Kidney capillary endothelial cell (primary cell): ENCODE measurements at regions not wholly inside any gene's neighbourhood (a gene's known extent, or its start where the extent isn't known, plus 50 kb on each side); places are given as distances from the start of the nearest gene placed in this dataset.

ENCODE experiments used
- DNase-seq: peaks from one replicate; pipeline ENCODE4 v3.0.0-alpha.2; 2018; ENCODE audit warnings: low spot score

DNA sequence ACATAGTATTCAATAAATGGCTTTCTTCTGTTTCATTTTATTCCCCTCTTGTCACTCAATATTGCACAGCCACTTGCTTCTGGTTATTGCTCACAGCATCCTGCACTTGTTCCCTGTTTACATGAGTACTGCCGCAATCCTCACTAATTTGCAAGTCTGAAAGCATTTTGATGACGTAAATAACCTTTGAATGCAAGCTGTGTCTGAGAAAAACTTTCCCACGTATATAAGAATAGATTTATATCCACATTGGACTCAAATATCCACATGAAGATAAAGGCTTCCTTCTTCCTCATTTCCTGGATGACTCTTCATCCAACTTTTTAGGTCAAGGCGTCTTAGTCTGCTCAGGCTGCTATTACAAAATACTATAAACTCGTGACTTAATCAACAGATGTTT, 88.2 kb upstream of the DAP start:
- no peak for DNase-seq

DNA sequence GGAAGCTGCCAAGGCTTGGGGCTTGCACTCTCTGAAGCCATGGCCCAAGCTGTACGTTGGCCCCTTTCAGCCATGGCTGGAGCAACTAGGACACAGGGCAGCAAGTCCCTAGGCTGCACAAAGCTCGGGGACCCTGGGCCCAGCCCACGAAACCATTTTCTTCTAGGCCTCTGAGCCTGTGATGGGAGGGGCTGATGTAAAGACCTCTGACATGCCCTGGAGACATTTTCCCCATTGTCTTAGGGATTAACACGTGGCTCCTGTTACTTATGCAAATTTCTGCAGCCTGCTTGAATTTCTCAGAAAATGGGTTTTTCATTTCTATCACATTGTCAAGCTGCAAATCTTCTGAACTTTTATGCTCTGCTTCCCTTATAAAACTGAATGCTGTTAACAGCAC, 83.0 kb upstream of the DAP start:
- DNase-seq, result no peak

GRCh38 chr5:10842823-10843222, 81.8 kb upstream of the DAP start:
- no peak for DNase-seq

GRCh38 chr5:10839916-10840599, 79.0 kb upstream of the DAP start:
- DNase-seq, result no peak

DNA sequence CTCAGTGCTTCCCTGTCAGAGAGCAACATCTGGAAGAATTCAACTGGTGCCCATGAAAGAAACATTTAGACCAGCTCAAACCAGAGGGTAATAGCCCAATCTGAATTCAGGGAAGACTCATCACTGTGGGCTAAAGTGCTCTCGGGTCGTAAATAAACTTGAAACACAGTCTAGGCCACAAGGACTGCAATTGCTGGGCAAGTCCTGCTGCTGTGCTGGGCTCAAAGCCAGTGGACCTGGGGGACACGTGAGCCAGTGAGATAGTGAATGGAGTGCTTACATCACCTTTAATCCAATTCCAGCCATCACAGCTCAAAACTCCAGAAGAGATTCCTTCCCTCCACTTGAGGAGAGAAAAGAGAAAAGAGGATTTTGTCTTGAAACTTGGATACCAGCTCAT, 78.1 kb upstream of the DAP start:
- no peak for DNase-seq

DNA sequence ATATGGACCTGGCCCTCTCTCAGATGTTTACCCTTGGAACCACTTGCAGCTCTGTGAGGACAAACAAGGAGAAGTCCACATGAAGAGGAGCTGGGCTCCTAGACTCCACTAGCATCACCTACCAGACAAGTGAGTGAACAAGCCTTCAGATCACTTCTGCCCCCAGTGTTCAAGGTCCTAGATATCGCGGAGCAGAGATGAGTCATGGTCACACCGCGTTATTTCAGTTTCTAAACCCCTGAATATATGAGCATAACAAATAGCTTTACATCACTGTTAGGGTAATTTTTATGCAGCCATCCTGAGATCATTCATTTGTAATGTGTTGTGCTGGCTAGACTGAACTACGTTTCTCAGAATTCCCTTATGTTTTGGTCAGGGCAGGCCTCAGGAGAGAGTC, 77.0 kb upstream of the DAP start:
- no peak for DNase-seq

DNA sequence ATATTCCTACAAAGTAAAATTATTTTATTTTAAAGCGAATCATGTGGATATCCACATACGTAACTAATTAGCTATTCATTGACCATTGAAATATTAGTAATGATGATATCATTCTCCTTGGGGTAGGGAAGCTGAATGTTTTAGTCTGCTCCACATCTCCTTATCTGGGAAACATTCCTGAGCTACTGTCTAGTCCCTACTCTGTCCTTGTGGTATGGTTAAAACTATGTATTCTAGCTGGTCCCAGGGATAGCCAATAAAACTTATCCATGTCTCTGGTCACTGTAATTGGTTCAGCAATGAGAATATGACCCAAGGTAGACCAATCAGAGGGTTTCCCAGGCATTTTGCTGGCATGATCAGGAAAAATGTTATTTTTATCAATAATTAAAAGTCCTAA, 76.0 kb upstream of the DAP start:
- no peak for DNase-seq

- no peak for DNase-seq
These were observed 73.7 kb upstream of the DAP start for GRCh38 chr5:10834695-10835094.

DNA sequence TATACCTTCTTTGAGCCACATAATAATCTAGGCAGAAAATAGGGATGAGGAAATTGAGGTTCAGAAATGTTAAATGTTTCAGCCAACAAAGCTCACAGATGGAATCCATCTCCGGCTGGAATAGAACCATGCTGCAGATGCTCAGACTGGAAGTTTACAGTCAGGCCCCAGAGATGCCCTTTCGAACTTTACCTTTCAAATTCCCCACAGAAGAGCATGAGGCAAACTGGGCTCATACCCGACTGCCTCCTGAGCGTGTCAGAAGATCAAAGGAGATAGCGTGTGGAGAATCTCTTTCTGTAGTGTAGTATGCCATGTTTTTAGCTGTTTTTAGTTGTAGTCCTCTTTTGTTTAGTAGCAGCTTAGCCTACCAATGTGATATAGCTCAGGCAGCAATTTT, 72.0 kb upstream of the DAP start:
- no peak for DNase-seq

DNA sequence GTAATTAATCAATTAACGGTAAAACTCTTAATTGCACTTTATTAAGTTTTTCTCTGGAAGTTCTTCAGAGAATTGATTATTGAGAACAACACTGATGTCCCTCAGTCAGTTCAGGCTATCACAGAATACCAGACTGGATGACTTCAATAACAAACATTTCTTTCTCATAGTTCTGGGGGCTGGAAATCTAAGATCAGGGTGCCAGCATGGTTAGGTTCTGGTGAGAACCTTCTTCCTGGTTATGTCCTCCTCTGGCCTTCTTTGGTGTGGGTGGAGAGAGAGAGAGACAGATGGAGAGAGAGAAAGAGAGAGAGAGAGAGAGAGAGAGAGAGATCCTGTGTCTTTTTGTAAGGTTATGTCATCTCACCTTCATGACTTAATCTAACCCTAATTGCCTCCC, 71.4 kb upstream of the DAP start:
- DNase-seq, result no peak

- DNase-seq, result no peak
These were observed 70.4 kb upstream of the DAP start for GRCh38 chr5:10831419-10831818.

DNA sequence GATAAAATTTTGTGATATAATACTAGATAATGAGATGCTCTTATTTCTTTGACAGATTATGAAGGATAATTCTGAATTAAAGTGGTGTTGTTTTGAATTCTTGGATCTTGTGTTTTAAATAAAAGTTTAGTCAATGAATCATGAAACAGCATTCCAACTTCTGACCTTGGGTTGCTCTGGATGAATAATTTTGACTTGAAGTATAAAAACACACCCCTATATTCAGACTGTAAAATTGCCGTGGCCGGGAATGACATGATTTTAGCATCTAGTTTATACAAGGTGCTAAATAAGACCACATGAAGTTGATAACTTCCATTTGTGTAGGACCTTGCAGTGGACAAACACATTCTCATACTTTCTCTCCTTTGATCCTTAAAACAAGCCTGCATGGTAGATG, 67.2 kb upstream of the DAP start:
- no peak for DNase-seq

DNA sequence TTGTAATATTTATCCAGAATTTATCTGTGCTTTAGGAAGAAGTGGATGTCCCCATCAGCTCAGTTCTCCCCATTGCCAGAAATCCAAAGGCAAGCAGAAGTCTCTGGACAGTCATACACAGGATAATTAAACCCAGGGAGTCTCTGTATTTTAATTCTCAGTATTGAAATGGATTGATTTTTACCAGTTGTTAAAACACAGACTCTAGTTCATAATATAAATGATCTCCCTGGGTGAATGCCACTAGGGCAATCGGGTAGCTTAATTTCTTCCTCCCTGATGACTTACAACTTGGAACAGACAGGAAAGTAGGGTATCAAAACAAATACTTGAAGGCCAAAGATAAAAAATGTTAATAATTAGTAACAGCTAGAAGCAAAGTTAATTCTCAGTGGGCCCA, 66.5 kb upstream of the DAP start:
- DNase-seq, result no peak

- DNase-seq, result no peak
These were observed 65.9 kb upstream of the DAP start for GRCh38 chr5:10826971-10827370.

- DNase-seq, result no peak
These were observed 65.0 kb upstream of the DAP start for GRCh38 chr5:10825897-10826644.

DNA sequence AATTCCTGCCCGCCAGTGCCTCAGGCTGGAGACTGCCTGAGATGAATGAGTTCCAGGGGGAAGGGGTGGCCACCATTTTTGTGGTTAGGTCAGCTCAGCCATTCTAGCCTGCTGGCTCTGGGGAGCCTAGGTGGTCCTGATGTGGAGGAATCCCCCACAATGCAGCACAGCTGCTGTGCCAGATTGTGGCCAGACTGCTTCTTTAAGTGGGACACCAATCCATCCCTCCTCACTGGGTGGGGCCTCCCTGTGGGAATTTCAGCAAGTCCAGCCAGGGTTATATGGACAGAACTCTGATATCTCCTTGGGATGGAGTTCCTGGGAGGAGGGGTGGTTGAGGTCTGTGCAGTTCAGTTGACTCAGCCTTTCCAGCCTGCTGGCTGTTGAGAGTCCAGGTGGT, 51.2 kb upstream of the DAP start:
- DNase-seq, result no peak
